ENCODE measurements at regions not wholly inside any gene's neighbourhood (a gene's known extent, or its start where the extent isn't known, plus 50 kb on each side); places are given as distances from the start of the nearest gene placed in this dataset.

GRCh38 chr17:33469911-33470310 is 176.8 kb upstream of the ASIC2 start:
- H3K27me3 ChIP-seq (replicated peaks; ENCODE audit: insufficient read depth, low read depth, low read length, poor library complexity), result no peaks in the 10 kb centered on the region
- BruUV-seq (replicated peaks), result no TSS peak
- intact Hi-C loops (cut with micrococcal nuclease; ENCODE audit: unreplicated experiment), result no loop called here
- H3K9me3 ChIP-seq (ENCODE audit: low read depth, low read length, poor library complexity, severe bottlenecking), result no peaks in the 10 kb centered on the region
- peak; percentile 4 for DNase-seq (ENCODE audit: low spot score)
- H3K36me3 ChIP-seq (ENCODE audit: insufficient read depth, low read length, poor library complexity, severe bottlenecking), result no peaks in the 10 kb centered on the region
- H3K4me3 ChIP-seq (ENCODE audit: low read depth, low read length, poor library complexity, severe bottlenecking), result no peak overlapping the region
- ChIA-PET CTCF (no interaction called here), POLR2A (ENCODE audit: low non-redundant PET) (no interaction called here)
- TF ChIP-seq, protein P1, sequence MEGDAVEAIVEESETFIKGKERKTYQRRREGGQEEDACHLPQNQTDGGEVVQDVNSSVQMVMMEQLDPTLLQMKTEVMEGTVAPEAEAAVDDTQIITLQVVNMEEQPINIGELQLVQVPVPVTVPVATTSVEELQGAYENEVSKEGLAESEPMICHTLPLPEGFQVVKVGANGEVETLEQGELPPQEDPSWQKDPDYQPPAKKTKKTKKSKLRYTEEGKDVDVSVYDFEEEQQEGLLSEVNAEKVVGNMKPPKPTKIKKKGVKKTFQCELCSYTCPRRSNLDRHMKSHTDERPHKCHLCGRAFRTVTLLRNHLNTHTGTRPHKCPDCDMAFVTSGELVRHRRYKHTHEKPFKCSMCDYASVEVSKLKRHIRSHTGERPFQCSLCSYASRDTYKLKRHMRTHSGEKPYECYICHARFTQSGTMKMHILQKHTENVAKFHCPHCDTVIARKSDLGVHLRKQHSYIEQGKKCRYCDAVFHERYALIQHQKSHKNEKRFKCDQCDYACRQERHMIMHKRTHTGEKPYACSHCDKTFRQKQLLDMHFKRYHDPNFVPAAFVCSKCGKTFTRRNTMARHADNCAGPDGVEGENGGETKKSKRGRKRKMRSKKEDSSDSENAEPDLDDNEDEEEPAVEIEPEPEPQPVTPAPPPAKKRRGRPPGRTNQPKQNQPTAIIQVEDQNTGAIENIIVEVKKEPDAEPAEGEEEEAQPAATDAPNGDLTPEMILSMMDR (conservative IDR thresholded peaks at IDR 0.05; ENCODE audit: low read depth, low read length), result no peak
- TF ChIP-seq EZH2 (IDR thresholded peaks at IDR 0.05; ENCODE audit: borderline replicate concordance, low read depth, low read length, poor library complexity, severe bottlenecking), result no peak
- H3K27ac ChIP-seq (ENCODE audit: low read depth, low read length, poor library complexity, severe bottlenecking), result no peak overlapping the region
- H3K4me1 ChIP-seq (ENCODE audit: insufficient read depth, low read length, poor library complexity, severe bottlenecking), result no peaks in the 10 kb centered on the region

GRCh38 chr17:33473061-33473460 is 180.0 kb upstream of the ASIC2 start:
- CTCF ChIA-PET, result no interaction called here
- no peak overlapping the region for H3K4me3 ChIP-seq (ENCODE audit: low read depth, low read length, poor library complexity, severe bottlenecking)
- no peaks in the 10 kb centered on the region for H3K4me1 ChIP-seq (ENCODE audit: insufficient read depth, low read length, poor library complexity, severe bottlenecking)
- no peak overlapping the region for H3K27ac ChIP-seq (ENCODE audit: low read depth, low read length, poor library complexity, severe bottlenecking)
- no peaks in the 10 kb centered on the region for H3K36me3 ChIP-seq (ENCODE audit: insufficient read depth, low read length, poor library complexity, severe bottlenecking)
- no peak for DNase-seq (ENCODE audit: low spot score)
- POLR2A ChIA-PET (ENCODE audit: low non-redundant PET), result no interaction called here
- no TSS peak for BruUV-seq (replicated peaks)
- intact Hi-C loops (cut with micrococcal nuclease; ENCODE audit: unreplicated experiment), result no loop called here
- no peak for TF ChIP-seq EZH2 (IDR thresholded peaks at IDR 0.05; ENCODE audit: borderline replicate concordance, low read depth, low read length, poor library complexity, severe bottlenecking)
- TF ChIP-seq, protein P1 (conservative IDR thresholded peaks at IDR 0.05; ENCODE audit: low read depth, low read length), result no peak
- no peaks in the 10 kb centered on the region for H3K9me3 ChIP-seq (ENCODE audit: low read depth, low read length, poor library complexity, severe bottlenecking)
- no peaks in the 10 kb centered on the region for H3K27me3 ChIP-seq (replicated peaks; ENCODE audit: insufficient read depth, low read depth, low read length, poor library complexity)

- TF ChIP-seq EZH2 (IDR thresholded peaks at IDR 0.05; ENCODE audit: borderline replicate concordance, low read depth, low read length, poor library complexity, severe bottlenecking), result no peak
- TF ChIP-seq, protein P1 (conservative IDR thresholded peaks at IDR 0.05; ENCODE audit: low read depth, low read length), result no peak
- Histone ChIP-seq H3K9me3 (ENCODE audit: low read depth, low read length, poor library complexity, severe bottlenecking) (no peaks in the 10 kb centered on the region), H3K4me1 (ENCODE audit: insufficient read depth, low read length, poor library complexity, severe bottlenecking) (no peaks in the 10 kb centered on the region), H3K4me3 (ENCODE audit: low read depth, low read length, poor library complexity, severe bottlenecking) (no peak overlapping the region), H3K27me3 (replicated peaks; ENCODE audit: insufficient read depth, low read depth, low read length, poor library complexity) (no peaks in the 10 kb centered on the region), H3K27ac (ENCODE audit: low read depth, low read length, poor library complexity, severe bottlenecking) (no peak overlapping the region), H3K36me3 (ENCODE audit: insufficient read depth, low read length, poor library complexity, severe bottlenecking) (no peaks in the 10 kb centered on the region)
- ChIA-PET POLR2A (ENCODE audit: low non-redundant PET) (no interaction called here), CTCF (no interaction called here)
- BruUV-seq (replicated peaks), result no TSS peak
- no peak for DNase-seq (ENCODE audit: low spot score)
- intact Hi-C loops (cut with micrococcal nuclease; ENCODE audit: unreplicated experiment), result no loop called here
Observed at GRCh38 chr17:33474789-33475188, 181.7 kb upstream of the ASIC2 start.
